ENCODE measurements at regions not wholly inside any gene's neighbourhood (a gene's known extent, or its start where the extent isn't known, plus 50 kb on each side); places are given as distances from the start of the nearest gene placed in this dataset.
"Not testable (repeated sequence)": the region's sequence is repeated elsewhere in the genome, so short reads cannot be mapped to it uniquely, and the experiment has no call there.

- no peaks in the 10 kb centered on the region for H3K27me3 Mint-ChIP-seq
- DNase-seq: no peak
- intact Hi-C loops (cut with micrococcal nuclease): no loop called here
- no peak overlapping the region for H3K4me3 Mint-ChIP-seq
- no peak overlapping the region for H3K27ac Mint-ChIP-seq
- H3K9me3 Mint-ChIP-seq: peaks cover 3% of the 10 kb centered on the region
- no peaks in the 10 kb centered on the region for H3K36me3 Mint-ChIP-seq (ENCODE audit: low read depth)
- H3K4me1 Mint-ChIP-seq: no peaks in the 10 kb centered on the region
Observed at GRCh38 chr9:29397148-29397547, 1823.9 kb upstream of the C9orf72 start.

- peaks cover 3% of the 10 kb centered on the region for H3K9me3 Mint-ChIP-seq
- no peak for DNase-seq
- no peak overlapping the region for H3K27ac Mint-ChIP-seq
- intact Hi-C loops (cut with micrococcal nuclease): no loop called here
- no peaks in the 10 kb centered on the region for H3K4me1 Mint-ChIP-seq
- H3K36me3 Mint-ChIP-seq (ENCODE audit: low read depth): no peaks in the 10 kb centered on the region
- no peak overlapping the region for H3K4me3 Mint-ChIP-seq
- H3K27me3 Mint-ChIP-seq: no peaks in the 10 kb centered on the region
Observed at GRCh38 chr9:29416204-29416603, 1842.9 kb upstream of the C9orf72 start.

- no peak for DNase-seq
- H3K27ac Mint-ChIP-seq: no peak overlapping the region
- no peaks in the 10 kb centered on the region for H3K4me1 Mint-ChIP-seq
- peaks cover 2% of the 10 kb centered on the region for H3K9me3 Mint-ChIP-seq
- H3K36me3 Mint-ChIP-seq (ENCODE audit: low read depth): no peaks in the 10 kb centered on the region
- intact Hi-C loops (cut with micrococcal nuclease): no loop called here
- H3K4me3 Mint-ChIP-seq: no peak overlapping the region
- H3K27me3 Mint-ChIP-seq: no peaks in the 10 kb centered on the region
Observed at GRCh38 chr9:29422438-29422837, 1849.2 kb upstream of the C9orf72 start.

GRCh38 chr9:29432191-29432590, 1858.9 kb upstream of the C9orf72 start:
- H3K27me3 Mint-ChIP-seq: no peaks in the 10 kb centered on the region
- H3K36me3 Mint-ChIP-seq (ENCODE audit: low read depth): no peaks in the 10 kb centered on the region
- no peak overlapping the region for H3K4me3 Mint-ChIP-seq
- intact Hi-C loops (cut with micrococcal nuclease): no loop called here
- H3K9me3 Mint-ChIP-seq: peaks cover 8% of the 10 kb centered on the region
- no peaks in the 10 kb centered on the region for H3K4me1 Mint-ChIP-seq
- no peak for DNase-seq
- no peak overlapping the region for H3K27ac Mint-ChIP-seq

GRCh38 chr9:29432656-29433055, 1859.4 kb upstream of the C9orf72 start:
- H3K9me3 Mint-ChIP-seq; H3K4me3 Mint-ChIP-seq; H3K4me1 Mint-ChIP-seq; H3K27me3 Mint-ChIP-seq; H3K27ac Mint-ChIP-seq; DNase-seq; intact Hi-C loops (cut with micrococcal nuclease); H3K36me3 Mint-ChIP-seq (ENCODE audit: low read depth): not testable (repeated sequence)

- Mint-ChIP-seq H3K36me3 (ENCODE audit: low read depth) (no peaks in the 10 kb centered on the region), H3K27me3 (no peaks in the 10 kb centered on the region), H3K9me3 (no peaks in the 10 kb centered on the region), H3K4me3 (no peak overlapping the region), H3K27ac (no peak overlapping the region), H3K4me1 (no peaks in the 10 kb centered on the region)
- intact Hi-C loops (cut with micrococcal nuclease): no loop called here
- no peak for DNase-seq
Observed at GRCh38 chr9:29435368-29435767, 1862.1 kb upstream of the C9orf72 start.

- Mint-ChIP-seq H3K27ac (no peak overlapping the region), H3K27me3 (no peaks in the 10 kb centered on the region), H3K4me3 (no peak overlapping the region), H3K36me3 (ENCODE audit: low read depth) (no peaks in the 10 kb centered on the region), H3K4me1 (no peaks in the 10 kb centered on the region), H3K9me3 (no peaks in the 10 kb centered on the region)
- no peak for DNase-seq
- intact Hi-C loops (cut with micrococcal nuclease): no loop called here
Observed at GRCh38 chr9:29437526-29437925, 1864.2 kb upstream of the C9orf72 start.

GRCh38 chr9:29439961-29440360, 1866.7 kb upstream of the C9orf72 start:
- H3K36me3 Mint-ChIP-seq (ENCODE audit: low read depth): no peaks in the 10 kb centered on the region
- H3K4me1 Mint-ChIP-seq: no peaks in the 10 kb centered on the region
- H3K9me3 Mint-ChIP-seq: no peaks in the 10 kb centered on the region
- intact Hi-C loops (cut with micrococcal nuclease): no loop called here
- H3K27me3 Mint-ChIP-seq: no peaks in the 10 kb centered on the region
- H3K27ac Mint-ChIP-seq: no peak overlapping the region
- H3K4me3 Mint-ChIP-seq: no peak overlapping the region
- no peak for DNase-seq

- Mint-ChIP-seq H3K36me3 (ENCODE audit: low read depth) (no peaks in the 10 kb centered on the region), H3K27me3 (no peaks in the 10 kb centered on the region)
- intact Hi-C loops (cut with micrococcal nuclease): no loop called here
Observed at GRCh38 chr9:29440449-29440848, 1867.2 kb upstream of the C9orf72 start.

GRCh38 chr9:29445751-29446150, 1872.5 kb upstream of the C9orf72 start:
- no peaks in the 10 kb centered on the region for H3K36me3 Mint-ChIP-seq (ENCODE audit: low read depth)
- no peaks in the 10 kb centered on the region for H3K27me3 Mint-ChIP-seq
- no peaks in the 10 kb centered on the region for H3K4me1 Mint-ChIP-seq
- H3K4me3 Mint-ChIP-seq: no peak overlapping the region
- DNase-seq: no peak
- H3K27ac Mint-ChIP-seq: no peak overlapping the region
- intact Hi-C loops (cut with micrococcal nuclease): no loop called here
- H3K9me3 Mint-ChIP-seq: no peaks in the 10 kb centered on the region

More at GRCh38 chr9:29440449-29440848, 1867.2 kb upstream of the C9orf72 start:
- no peaks in the 10 kb centered on the region for H3K4me1 Mint-ChIP-seq
- DNase-seq: no peak
- H3K27ac Mint-ChIP-seq: no peak overlapping the region
- no peaks in the 10 kb centered on the region for H3K9me3 Mint-ChIP-seq
- no peak overlapping the region for H3K4me3 Mint-ChIP-seq

GRCh38 chr9:29449306-29449705, 1876.0 kb upstream of the C9orf72 start:
- no peak for DNase-seq
- no peaks in the 10 kb centered on the region for H3K36me3 Mint-ChIP-seq (ENCODE audit: low read depth)
- H3K27me3 Mint-ChIP-seq: no peaks in the 10 kb centered on the region
- no peaks in the 10 kb centered on the region for H3K9me3 Mint-ChIP-seq
- intact Hi-C loops (cut with micrococcal nuclease): no loop called here
- H3K4me3 Mint-ChIP-seq: no peak overlapping the region
- no peaks in the 10 kb centered on the region for H3K4me1 Mint-ChIP-seq
- H3K27ac Mint-ChIP-seq: no peak overlapping the region

- DNase-seq; H3K4me3 Mint-ChIP-seq; H3K27me3 Mint-ChIP-seq; H3K36me3 Mint-ChIP-seq (ENCODE audit: low read depth); H3K9me3 Mint-ChIP-seq; H3K4me1 Mint-ChIP-seq; intact Hi-C loops (cut with micrococcal nuclease); H3K27ac Mint-ChIP-seq: not testable (repeated sequence)
Observed at GRCh38 chr9:29450343-29450875, 1877.1 kb upstream of the C9orf72 start.

- intact Hi-C loops (cut with micrococcal nuclease): no loop called here
- peaks cover 16% of the 10 kb centered on the region for H3K9me3 Mint-ChIP-seq
Observed at GRCh38 chr9:29456940-29457339, 1883.7 kb upstream of the C9orf72 start.

GRCh38 chr9:29475471-29475870, 1902.2 kb upstream of the C9orf72 start:
- Mint-ChIP-seq H3K4me1 (no peaks in the 10 kb centered on the region), H3K4me3 (no peak overlapping the region), H3K36me3 (ENCODE audit: low read depth) (no peaks in the 10 kb centered on the region), H3K27ac (no peak overlapping the region), H3K27me3 (no peaks in the 10 kb centered on the region), H3K9me3 (no peaks in the 10 kb centered on the region)
- DNase-seq: no peak
- intact Hi-C loops (cut with micrococcal nuclease): no loop called here

More at GRCh38 chr9:29456940-29457339, 1883.7 kb upstream of the C9orf72 start:
- H3K4me3 Mint-ChIP-seq: no peak overlapping the region
- H3K4me1 Mint-ChIP-seq: no peaks in the 10 kb centered on the region
- H3K27me3 Mint-ChIP-seq: no peaks in the 10 kb centered on the region
- H3K36me3 Mint-ChIP-seq (ENCODE audit: low read depth): no peaks in the 10 kb centered on the region
- DNase-seq: no peak
- no peak overlapping the region for H3K27ac Mint-ChIP-seq

- H3K9me3 Mint-ChIP-seq: peaks cover 7% of the 10 kb centered on the region
- no peak overlapping the region for H3K4me3 Mint-ChIP-seq
- no peaks in the 10 kb centered on the region for H3K36me3 Mint-ChIP-seq (ENCODE audit: low read depth)
- no peak overlapping the region for H3K27ac Mint-ChIP-seq
- DNase-seq: no peak
- no peaks in the 10 kb centered on the region for H3K4me1 Mint-ChIP-seq
- intact Hi-C loops (cut with micrococcal nuclease): no loop called here
- no peaks in the 10 kb centered on the region for H3K27me3 Mint-ChIP-seq
Observed at GRCh38 chr9:29511680-29512079, 1938.4 kb upstream of the C9orf72 start.
